Fibroblast of upper back skin (primary cell): ENCODE measurements at regions not wholly inside any gene's neighbourhood (a gene's known extent, or its start where the extent isn't known, plus 50 kb on each side); places are given as distances from the start of the nearest gene placed in this dataset.
"Not testable (repeated sequence)": the region's sequence is repeated elsewhere in the genome, so short reads cannot be mapped to it uniquely, and the experiment has no call there.

Experiments
- DNase-seq: peaks from one replicate; pipeline ENCODE4 v3.0.0-alpha.2; 2013

DNA sequence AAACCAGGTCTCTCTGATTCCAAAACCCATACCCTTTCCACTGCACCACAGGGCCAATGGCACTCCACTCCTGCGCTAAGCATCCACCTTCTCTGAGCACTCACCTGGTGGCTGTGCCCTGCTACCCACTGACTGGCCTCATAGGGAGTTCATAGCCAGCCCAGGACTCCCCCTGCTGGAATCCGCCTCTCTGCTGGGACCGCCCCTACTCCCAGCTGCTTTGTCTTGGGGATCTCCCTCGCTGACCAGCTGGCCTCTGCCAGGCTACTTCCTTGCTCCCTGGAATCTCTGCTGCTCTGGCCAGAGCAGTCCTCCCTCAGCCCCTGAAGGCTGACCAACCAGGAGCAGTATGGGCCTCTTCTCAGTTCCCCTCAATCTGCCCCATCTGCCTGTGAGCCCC lies 129.7 kb downstream of the FAXC start:
- DNase-seq: no peak

DNA sequence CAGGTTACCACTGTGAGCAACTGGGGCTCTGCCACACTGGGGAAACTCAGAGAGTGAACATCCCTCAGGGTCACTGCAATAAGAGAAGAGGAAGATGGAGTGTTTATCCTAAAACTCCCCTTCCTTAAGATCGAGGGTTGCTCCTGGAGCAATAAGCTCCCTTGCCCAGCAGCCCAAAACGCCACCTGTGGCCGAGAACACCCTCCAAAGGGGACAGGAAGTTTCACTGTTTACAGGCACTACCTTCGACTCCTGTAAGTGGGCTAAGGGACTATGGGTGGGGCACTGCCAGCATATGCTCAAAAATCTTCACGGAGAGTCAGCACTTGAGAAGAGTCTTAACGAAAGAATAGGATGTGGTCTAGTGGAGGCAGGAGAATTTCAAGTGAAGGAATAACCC lies 132.5 kb downstream of the FAXC start:
- DNase-seq: no peak

DNA sequence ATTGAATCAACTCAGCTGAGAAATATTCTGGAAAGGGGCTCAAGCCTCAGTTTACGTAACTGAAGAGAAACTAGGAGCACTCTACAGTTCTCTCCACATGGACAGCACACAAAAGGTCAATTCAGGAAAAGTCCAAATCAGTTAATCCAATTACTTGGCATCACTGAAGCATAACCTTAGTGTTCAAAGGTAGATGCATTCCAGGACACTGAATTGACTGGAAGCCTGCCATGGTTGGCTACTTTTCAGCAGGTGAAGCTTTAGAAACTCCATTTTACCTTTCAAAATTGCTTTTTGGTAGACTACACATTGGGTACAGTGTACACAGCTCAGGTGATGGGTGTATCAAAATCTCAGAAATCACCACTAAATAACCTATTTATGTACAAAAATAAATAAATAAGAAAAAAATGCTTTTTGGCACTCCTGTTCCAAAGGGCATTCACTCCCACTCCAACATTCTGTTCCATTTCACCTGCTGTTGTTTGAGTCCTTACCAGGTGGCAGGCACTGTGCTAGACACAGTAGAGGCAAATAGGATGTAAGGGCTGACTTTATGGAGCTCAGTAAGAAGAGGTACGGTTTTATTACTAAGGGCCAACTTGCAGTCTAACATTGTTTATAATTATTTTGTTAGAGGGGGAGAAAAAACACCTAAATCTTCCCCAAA lies 153.4 kb downstream of the FAXC start:
- no peak for DNase-seq

DNA sequence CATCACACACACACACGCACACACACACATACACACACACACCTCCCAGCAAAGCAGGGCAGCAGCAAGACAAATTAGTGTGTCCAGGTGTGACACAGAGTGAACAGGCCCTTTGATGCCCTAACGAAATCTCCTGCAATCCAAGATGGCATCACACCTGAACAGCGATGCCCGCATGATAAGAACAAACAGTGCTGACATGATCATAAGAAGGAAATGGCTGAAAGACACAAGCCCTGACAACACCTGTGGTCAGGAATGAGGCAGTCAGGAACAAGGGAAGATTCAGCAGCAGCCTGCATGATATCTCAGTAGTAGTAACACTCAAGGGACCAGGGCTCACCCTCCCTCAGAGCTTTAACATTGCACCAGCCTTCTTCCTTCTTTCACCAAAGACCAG lies 156.9 kb downstream of the FAXC start:
- no peak for DNase-seq

DNA sequence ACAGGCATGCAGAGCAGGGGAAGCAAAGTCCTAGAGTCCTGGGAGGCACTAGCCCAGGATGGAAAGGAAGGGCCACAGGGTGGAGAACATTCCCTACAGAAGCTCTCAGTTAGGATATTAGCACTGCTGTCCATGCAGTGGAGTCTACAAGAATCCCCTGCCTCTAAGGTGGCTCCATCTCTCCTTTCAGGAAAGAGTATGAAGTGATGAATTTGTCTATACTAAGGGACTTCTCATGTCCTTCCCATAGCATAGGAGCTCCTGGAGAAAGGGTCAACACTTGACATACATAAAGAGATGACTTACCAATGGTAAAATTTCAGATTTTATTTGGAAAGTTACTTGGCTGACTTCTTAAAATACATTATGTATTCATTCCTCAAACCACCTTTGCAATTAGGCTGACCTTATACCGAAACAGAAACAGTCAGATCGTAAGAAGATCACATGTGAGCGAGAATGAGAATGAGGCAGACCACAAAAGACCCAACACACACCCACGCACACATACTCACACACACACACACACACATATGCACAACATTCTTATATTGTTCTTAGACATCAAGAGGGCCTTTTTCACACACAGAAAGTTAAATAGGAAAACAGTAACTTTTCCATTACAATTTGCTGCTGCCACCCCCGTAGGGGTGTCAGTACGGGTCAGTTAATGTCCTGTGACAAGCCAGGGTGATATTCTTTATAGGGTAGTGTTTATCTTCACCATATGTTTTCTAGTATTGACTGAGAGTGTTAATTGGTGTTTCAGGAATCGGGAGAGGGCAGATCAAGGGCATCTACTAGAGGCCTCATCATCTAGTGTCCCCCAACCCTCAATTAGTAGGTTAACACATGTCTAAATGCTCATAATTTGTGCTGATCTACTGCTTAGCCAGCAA lies 159.4 kb downstream of the FAXC start:
- DNase-seq: no peak

DNA sequence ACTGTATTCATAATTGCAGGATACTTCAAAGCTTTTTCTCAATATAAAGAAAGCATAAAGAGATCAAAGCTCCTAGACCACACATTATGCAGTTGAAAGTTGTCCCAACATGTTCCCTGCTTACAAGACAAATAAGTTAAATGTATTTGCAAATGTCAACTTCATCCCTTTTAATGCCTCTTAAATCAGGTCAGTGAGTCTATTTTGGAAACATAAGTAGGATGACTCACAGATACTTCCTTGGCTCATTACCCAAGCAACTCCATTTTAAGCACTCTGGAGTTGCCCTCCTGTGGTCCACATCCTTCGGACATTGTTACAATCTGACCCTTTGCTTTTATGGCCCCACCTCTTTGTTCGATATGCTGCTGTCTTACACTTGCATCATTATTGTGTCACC lies 162.0 kb downstream of the FAXC start:
- no peak for DNase-seq

DNA sequence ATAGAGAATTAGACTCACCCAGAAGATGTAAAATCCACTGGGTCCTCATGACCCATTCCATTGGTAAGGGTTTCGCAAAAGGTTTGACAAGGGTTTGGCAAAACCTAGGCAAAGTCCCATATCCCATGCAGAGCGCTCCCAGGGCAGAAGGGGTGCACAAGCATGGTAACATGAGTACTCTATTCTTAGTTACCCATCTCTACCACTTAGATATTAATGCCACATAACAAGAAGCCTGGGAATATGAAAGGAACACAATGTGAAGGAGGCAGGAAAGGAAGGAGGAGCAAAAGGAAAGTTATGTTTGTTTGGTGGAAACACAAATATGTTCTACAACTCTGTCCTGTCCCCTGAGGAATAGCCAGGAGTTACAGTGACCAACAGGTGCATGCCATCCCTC lies 163.1 kb downstream of the FAXC start:
- DNase-seq: no peak

DNA sequence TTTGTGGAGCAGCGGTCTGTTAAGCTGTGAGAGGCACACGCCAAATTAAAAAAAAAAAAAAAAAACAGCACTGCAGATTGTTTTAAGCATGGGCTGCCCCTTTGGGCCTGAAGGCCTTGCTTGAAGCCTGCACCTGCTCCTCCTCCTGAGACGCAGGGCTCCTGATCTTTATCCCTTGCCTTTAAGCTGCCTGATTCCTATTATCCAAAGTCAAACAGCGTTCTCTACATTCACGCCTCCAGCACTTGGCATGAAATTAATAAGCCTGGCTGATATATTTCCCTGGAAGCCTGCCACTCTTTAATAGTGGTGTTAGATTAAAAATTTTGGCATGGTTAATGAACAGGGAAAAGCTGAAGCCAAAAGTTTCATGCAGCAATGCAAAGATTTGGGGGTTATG lies 163.9 kb downstream of the FAXC start:
- DNase-seq: no peak

DNA sequence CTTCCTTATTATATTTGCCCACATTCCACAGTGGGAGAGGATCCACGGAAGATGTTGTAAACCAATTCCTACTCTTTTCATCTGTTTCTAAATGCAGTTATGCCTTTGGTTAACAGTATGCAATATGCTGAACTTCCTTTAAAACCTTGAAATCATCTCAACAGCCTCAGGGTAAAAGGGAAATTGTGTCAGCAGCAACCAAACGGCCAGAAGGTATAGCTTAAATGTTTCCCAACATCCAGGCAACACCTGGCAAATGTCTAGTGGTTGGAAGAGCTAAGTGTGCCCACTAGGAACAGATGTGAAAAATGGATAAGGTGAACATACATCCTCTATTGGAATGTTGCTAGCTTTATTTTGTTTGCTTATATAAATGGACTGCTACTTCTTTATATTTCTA lies 164.8 kb downstream of the FAXC start:
- DNase-seq: no peak

DNA sequence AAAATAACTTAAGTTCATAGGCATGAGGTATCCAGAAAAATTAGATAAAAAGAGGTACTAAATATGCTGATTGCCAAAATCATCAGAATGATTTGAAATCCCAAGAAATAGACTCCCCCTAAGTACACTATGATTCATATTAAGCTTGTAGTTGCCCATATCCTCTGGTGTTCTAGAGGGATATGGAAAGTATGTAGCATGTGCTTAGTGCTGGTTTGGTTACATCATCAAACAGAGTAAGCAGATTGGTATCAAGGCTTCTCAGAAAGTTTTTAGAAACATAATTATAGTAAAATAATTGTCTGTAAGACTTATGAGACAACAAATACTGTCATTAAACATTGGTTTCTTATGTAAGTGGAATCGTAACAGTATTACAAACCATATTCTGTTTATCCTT lies 166.4 kb downstream of the FAXC start:
- no peak for DNase-seq

DNA sequence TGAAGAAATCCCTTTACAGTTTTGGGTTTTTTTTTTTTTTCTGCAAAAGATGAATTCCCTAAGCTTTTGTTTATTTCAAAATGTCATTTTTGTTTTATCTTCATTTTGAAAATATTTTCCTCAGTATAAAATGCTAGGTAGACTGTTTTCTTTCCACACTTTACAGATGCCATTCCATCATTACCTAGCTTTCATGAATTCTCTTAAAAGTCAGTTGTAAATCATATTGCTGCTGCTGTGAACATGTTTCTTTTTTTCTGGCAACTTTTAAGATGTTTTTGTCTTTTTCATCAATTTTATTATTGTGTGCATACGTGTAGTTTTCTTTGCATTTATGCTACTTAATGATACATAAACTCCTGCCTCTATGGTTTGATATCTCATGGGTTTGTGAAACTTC lies 168.3 kb downstream of the FAXC start:
- no peak for DNase-seq

DNA sequence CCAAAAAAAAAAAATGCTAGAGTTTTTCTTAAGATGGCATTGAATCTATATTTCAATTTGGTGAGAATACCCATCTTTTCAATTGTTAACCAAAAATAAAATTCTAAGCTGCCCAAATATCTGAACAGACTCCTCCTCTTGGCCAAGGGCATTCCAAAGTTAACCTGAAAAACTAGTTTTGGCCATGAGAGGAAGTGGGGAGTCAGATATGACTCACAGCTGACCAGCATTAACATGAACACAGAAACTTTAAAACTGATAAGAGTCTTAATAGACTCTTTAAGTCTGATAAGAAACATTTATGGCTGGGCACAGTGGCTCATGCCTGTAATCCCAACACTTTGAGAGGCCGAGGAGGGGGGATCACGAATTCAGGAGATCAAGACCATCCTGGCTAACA lies 171.3 kb downstream of the FAXC start:
- no peak for DNase-seq

DNA sequence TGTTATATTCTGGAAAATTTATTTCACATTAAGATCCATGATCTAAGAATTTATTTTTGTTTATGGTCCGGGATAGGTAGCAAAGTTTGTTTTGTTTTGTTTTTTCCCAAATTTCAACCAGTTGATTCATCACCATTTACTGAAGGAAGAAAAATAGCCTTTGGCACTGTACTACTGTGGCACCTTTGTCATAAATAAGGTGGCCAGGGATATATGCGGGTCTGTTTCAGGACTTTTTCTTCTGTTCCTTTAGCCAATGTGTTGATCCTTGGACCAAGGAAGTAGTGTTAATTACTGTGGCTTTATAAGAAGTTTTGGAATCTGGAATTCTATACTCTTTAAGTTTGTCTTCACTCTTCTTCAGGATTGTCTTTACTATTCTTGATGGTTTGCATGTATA lies 171.7 kb downstream of the FAXC start:
- DNase-seq: no peak

DNA sequence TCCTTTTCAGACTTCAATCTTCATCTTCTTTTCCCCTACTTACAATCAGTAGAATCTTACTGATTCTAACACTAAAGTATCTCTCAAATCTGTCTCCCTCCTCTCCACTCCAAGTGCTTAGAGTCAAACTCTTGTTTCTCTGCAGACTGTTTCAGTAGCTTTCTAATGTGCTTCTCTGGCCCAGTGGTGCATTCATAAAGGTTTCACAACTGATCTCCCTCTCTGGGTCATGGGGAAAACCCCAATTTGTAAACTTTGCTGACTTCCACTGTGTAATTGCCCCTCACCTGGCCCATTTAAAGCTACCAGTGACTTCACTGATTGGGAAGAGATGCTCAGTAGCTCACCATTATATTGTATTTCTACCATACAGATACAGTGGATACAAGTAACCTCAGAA lies 183.6 kb downstream of the FAXC start:
- no peak for DNase-seq

DNA sequence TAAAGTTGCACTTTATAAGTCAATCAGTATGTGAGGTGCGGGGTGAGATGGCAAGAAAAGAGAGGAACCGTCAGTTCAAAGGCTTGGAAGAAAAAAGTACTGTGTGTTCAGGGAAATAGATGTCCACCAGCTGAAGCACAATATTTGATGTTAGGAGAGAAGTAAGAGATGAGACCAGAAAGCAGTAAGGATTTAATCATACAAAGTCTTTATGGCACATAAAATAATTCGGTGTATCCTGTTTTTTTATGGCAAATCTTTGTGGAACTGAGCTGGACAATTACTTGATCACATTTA lies 197.2 kb downstream of the FAXC start:
- DNase-seq: no peak

DNA sequence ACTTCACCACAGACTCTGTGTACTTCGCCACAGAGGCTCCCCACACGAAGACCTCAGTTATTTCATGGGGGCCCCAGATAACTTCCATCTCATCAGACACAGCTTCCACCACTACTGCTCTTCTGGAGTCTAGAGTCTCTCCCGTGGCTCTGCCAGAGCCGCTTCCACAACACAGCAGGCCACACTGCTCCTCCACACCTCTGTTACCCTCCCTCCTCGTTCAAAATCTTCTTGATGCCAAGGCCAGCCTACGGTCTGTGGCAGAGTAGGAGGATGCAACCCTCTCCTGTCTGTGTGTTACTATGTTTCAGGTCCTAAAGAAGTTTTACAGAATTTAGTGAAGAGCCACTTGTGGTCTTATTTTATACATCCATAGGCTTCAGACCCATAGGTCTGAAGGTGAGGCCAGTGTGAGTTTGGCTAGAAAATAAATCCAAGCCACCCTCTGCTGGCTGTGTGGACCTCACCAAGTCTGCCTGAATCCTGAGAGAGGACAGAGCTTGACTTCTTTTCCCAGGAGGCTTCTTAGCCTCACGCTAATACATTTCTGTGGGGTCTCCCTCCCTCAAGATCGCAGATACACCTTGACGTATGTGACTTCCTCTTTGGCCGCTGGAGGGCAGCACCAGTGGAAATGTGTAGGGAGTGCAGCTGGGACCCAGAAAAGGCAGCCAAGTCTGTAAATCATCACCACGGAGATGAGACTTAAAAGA lies 197.7 kb downstream of the FAXC start:
- peak; percentile 12 for DNase-seq

DNA sequence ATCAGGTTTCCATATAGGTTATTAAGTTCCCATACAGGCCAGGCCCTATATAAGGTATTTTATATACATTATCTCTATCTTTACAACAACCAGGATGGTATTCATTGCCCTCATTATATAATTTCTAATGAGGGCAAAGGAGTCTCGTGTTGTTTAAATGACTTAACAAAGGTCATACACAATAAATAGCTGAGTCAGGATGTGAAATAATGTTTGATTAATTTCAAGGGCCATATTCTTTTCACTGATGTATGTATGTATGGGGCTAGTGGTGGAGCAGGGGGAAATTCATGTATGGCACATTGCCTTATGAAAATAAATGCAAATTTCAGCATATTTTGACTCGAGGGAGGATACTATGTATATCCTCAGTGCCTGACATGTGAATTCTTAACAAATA lies 200.7 kb downstream of the FAXC start:
- DNase-seq: no peak

DNA sequence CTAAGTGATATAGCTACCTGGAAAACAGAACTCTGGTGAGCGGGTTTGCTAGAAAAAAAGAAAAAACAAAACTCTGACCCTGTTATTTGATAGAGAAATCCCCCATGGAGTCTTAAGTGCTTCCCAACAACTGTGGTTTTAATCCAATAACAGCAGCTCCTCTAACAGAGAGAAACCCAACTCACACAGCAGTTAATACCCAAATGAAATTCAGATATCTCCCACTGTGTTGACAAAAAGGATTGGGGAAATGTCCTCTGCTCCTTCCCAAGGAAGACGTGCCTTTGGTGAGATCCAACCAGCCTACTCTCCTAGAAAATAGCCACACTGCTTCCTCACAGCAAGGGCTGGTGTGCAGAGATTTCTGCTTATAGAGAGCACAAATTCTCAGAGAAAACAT lies 200.4 kb upstream of the FBXL4 start:
- DNase-seq: no peak

DNA sequence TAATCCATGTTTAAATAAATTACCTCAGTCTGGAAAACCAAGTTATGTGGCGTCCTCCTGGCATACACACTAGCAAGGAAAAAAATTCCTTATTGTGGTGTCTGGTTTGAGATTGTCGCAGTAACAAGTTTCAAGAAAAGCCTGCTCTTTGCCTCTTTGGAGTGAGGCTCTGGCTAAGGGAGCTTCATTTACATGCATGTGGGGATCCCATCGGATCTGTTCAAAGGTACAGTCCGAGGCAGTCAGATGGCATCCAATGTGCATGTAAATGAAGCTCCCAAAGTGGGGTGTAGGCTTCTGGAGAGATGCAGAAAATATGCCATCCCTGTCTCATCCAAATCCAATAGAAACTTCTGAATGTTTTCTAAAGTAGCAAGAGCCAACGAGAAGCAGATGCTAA lies 199.5 kb upstream of the FBXL4 start:
- no peak for DNase-seq

DNA sequence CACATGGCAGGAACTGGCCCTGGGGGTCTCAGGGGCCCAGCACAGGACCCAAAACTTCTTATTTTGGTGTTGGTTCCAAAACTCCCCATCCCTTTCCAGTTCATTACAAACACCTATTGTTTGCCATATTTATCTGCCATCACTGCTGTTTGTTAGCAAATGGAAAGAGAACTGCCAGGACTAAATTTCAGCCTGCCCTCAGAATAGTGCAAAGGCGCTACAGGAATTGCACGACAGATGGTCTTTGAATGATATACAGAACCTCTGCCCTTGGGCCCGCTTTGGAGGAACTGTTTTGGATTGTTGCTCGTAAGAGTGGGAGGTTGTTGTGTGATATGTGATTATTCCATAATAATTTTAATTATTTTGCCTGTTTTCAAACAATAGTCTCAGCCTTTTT lies 199.0 kb upstream of the FBXL4 start:
- DNase-seq: no peak

DNA sequence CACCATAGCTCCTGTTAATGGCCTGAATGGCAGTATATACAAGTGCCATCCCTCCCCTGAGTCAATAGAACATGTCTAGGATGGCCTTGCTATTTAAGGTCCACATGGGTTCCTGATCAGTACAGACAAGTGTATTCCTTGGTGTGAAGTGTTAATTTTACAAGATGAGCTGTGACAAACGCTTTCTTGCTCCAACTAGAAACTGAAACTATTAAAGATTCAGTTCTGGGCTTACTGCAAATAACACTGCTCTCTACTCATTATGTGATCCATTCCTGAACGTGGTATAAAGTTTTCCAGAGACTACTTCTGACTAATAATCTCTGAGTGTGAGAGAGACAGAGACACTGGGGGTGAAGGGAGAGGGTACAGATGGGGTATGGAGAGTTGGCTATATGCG lies 198.0 kb upstream of the FBXL4 start:
- no peak for DNase-seq

DNA sequence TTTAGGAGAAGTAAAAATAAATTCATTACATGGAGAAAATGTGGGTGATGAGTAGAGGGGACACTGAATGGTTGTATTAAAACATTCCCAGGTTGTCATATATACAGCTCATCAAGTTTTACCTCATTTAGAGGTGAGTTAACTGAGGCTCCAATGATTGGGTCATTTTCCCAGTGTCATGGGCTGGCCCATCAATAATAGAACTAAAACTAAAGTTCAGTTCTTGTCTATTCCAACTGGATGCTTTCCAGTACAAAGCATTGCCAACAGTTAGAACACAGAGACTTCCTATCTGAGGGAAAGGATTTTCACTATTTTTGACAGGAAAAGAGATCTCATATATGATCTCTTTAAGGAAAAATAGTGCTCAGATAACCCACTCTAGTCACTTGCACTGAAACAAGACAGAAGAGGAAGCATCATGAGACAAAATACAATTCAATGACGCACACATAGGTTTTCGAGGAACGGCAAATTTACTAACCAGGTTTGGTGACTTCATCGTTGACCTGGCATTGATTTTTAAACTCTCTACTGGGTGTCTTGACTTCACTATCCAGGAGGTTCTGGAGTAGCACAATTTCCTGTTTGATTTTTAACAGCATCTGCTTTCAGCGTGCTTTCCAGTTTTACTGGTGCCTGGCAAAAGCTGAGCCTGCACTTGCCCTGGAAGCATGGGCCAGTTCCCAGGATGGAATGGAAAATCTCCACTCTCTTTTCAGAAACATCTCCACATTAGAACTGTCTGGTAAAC lies 195.5 kb upstream of the FBXL4 start:
- DNase-seq: no peak

DNA sequence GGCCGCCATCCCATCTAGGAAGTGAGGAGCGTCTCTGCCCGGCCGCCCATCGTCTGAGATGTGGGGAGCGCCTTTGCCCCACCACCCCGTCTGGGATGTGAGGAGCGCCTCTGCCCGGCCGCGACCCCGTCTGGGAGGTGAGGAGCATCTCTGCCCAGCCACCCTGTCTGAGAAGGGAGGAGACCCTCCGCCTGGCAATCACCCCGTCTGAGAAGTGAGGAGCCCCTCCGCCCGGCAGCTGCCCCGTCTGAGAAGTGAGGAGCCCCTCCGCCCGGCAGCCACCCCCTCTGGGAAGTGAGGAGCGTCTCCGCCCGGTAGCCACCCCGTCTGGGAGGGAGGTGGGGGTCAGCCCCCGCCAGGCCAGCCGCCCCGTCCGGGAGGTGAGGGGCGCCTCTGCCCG lies 194.2 kb upstream of the FBXL4 start:
- DNase-seq: not testable (repeated sequence)

DNA sequence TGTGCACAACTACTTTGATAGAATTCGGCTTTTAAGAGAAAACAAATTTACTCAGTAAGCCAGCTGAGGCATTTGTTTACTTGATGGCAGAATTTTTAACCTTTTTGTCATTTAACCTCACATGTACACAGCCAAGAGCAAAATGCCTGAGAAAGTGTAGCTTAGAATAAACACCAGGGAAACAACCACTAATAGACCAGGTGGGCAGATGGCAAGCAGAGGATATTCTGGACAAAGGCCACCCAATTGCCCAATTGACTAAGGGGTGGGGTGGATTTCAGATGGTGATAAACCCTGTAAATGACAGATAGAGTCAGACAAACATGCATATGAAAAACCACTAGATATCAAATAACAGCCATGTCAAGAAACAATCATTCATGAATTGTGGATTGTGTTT lies 190.7 kb upstream of the FBXL4 start:
- DNase-seq: no peak
